Stimulated activated CD4-positive, alpha-beta T cell treated with anti-CD3 and anti-CD28 coated beads, TNF-alpha, amount 100 ng/mL, for 48 hours (primary cell): ENCODE measurements at regions not wholly inside any gene's neighbourhood (a gene's known extent, or its start where the extent isn't known, plus 50 kb on each side); places are given as distances from the start of the nearest gene placed in this dataset.
"Not testable (repeated sequence)": the region's sequence is repeated elsewhere in the genome, so short reads cannot be mapped to it uniquely, and the experiment has no call there.

Source experiments
- DNase-seq, 3 donors: peaks; one replicate each; pipeline ENCODE4 v3.0.0-alpha.2; 2020; ENCODE audit warnings: low read depth in 3 of 3

- DNase-seq, result no peak
These were observed 123.2 kb downstream of the FGF18 start for GRCh38 chr5:171542525-171543140.

- DNase-seq, result no peak
These were observed 123.8 kb downstream of the FGF18 start for GRCh38 chr5:171543148-171543815.

DNA sequence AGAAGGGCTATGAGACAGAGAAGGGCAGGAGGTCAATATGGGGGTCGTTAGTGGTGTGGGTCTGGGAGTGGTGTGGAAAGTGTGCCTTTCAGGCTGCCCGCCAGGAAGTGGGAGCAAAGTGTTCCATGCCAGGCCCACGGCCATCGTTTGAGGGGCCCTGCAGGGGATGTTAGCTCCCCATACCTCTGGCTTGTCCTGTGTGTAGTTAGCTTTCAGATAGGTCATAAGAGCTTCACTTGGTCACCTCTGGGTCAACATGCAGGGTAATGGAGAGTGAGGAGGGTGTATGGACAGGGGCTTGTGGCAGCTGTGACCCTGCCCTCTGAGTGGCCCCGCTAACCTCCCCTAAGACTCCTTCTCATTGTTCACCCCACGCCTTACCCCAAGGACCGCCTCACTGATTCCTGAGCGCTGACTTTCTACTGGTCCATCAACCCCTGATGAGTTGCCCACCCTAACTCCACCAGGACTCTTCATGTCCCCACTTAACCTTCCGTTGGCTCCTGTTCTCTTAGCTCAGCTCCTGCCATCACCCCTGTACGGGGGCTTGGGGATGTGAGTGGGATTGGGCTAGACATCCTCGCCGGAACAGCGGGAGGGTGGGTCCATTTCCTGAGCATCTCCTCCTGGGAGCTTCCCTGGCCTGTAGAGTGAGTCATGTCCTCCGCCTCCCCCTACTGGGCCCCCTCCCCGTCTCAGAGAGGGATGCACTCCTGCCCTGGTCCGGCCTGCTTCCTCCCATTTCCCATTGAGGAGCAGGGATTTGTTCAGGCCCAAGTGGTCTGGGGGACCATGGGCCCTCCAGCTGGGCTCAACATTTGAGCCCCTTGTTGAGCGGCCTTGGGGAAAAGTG is 125.7 kb downstream of the FGF18 start:
- DNase-seq, result no peak

DNA sequence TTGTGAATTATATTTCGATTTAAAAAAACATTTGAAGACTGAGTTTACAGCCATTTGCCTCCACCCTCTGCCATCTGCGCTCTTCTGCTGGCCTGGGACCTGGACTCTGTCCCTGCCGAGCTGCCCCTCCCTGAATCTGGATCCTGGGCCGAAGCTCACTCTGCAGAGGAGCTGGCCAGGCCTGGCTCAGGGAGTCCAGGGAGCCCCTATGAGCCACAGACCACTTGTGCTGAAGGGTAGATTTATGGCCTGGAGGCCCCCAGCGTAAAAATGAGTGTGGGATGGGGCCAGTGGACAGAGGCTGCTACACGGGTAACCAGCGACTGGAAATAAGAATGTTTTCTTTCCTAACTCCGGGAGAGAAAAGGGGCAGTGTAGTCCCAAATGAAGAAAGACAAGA is 129.8 kb downstream of the FGF18 start:
- DNase-seq, result no peak

DNA sequence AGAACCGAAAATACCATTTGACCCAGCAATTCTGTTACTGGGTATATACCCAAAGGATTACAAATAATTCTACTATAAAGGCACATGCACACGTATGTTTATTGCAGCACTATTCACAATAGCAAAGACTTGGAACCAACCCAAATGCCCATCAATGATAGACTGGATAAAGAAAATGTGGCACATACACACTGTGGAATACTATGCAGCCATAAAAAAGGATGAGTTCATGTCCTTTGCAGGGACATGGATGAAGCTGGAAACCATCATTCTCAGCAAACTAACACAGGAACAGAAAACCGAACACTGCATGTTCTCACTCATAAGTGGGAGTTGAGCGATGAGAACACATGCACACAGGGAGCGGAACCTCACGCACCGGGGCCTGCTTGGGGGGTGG is 134.4 kb downstream of the FGF18 start:
- DNase-seq, result not testable (repeated sequence)

- no peak for DNase-seq
These were observed 135.7 kb downstream of the FGF18 start for GRCh38 chr5:171555160-171555559.

GRCh38 chr5:171562822-171563221 is 143.4 kb downstream of the FGF18 start:
- peak in 2 of 3 donors; percentile 3 to 20 for DNase-seq

DNA sequence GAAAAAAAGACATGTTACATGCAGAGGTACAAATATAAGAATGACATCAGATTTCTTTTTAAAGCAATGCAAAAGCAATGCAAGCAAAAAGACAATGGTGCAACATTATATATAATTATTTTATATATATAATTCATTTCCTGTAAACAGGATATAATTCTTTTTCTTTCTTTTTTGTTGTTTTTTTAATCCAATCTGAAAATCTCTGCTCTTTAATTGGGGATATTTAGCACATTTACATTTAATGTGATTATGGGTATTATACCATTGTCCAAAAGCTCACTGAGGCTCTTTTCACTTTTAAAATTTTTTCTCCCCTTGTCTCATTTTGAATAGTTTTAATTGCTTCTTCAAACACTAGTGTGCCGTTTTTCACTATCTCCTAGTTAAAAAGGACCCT is 148.9 kb downstream of the FGF18 start:
- no peak for DNase-seq

- DNase-seq, result no peak
These were observed 149.7 kb downstream of the FGF18 start for GRCh38 chr5:171569065-171569712.

DNA sequence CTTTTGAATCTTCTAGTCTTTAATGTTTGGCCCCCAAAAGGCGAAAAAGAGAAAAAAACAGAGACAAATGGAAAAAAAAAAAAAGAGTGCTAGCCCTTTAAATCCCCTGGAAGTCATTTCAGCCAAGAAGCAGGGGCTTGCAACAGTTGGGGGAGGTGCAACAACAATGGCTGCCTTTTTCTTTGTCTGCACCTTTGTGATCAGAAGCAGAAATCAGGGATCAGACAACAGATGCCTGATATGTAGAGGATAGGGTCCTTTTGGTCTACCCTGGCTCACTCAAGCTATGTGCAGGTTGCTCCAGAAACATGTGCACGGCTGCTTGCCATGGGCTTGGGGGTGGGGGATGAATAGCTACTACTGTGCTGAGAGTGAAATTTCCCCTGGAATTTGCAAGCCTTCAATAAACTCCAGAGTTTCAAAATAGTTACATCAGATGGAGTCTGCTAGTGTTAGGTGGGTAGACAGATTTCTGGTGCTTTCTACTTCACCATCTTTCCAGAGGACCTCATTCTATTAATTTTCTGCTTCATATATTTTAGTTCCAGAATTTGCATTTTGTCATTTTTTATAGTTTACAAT is 150.9 kb downstream of the FGF18 start:
- DNase-seq, result no peak

DNA sequence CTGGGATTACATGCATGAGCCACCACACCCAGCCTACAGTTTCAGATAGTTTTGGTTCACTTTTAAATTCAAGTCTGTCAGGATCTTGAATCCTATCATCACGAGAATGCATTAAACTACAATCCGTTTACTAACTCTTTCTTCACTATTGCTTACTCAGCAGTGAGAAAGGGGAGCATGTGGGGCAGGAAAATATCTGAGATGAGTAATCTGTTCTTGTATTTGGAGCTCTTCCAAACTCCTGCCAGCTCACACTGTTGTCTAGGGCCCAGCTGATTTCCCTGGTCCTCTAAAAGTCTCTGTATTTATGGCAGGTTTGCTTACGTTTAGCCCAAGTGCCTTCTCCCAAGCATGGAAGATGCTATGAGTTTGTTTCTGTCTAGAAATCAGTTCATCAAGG is 152.2 kb downstream of the FGF18 start:
- DNase-seq, result no peak

DNA sequence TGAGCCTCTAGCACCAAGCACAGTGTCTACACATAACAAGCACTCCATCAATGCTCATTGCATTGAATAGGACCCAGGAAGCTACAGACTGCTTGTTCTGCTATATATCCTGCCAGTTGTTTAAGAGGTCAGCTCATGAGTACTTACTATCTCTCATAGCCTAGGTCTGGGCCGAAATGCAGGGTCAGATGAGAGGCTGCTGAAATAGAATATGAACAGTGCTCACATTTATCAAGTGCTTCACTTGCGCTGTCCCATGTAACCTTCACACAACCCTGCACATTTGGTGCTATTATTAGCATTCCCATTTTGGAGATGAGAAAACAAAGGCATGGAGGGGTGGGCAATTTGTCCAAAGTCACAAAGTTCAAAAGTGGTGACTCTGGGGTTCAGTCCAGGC is 153.6 kb downstream of the FGF18 start:
- DNase-seq, result no peak

DNA sequence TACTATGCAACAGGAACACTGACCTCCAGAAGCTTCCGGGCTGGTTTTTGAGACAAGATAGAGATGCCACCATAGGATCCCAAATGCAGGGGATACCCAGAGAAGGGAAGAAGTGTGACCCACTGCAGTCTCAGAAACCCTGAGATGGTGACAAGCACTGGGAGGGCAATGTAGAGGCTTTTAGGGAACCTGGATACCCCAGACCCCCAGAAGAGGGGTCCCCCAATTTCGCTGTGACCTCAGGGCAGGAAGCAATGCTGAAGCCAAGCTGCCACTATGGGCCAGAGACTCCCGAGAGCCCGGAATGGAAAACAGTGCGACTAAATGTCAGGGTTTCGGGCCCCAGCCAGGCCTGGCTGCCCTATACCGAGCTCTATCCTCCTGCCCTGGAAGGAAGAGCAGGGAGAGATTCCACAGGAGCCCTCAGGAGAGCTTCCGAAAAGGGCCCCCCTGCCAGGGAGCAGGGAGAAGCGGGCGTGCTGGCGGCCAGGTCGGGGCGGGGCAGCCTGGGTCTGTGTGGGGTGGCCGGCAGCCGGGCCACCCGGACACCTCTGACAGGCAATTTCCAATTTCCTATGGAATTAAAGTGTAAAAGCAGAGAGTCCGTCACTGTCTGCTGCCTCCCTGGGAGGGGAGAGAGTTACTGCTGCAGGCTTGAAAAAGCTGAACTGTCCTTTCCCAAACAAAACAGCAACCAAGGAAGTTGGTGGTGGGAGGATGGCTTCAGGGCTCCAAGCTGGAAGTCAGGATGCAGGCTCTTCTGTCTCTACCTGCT is 154.2 kb downstream of the FGF18 start:
- no peak for DNase-seq

DNA sequence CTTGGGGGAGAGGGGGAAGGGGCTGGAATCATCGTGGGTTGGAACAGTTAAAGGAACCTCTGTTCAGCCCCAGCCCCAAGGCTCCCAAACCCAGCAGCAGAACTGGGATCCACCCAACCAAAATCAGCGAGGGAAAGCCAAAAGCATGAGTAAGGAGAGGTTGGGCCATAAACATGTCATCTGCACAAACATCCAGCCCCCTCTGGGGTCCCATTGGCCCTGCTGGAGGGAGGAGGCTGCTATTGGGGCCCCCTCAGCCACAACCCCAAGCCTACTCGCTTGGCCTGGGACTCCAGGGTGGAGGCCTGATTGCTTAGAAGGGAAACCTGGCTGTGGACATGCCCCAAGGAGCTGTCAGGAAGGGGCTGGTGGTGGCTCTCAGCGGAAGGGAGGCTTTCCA is 154.9 kb downstream of the FGF18 start:
- no peak for DNase-seq

DNA sequence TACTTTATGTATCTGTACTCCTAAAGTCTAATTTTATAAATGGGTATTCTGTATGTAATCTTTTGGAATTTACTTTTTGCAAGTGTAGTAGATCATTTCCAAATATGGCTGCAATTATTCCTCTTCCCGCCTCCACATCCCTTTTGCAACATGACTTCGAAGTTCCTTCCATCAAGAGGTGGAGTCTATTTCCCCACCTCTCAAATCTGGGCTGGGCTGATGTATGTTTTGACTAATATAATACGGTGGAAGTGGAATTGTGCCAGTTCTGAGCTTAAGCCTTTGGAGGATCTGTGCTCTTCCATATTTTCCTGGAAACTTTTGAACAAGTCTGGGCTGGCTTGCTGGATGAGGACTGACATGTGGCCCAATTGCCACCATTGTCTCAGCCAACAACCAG is 155.9 kb downstream of the FGF18 start:
- DNase-seq, result no peak

GRCh38 chr5:171575808-171576207 is 156.4 kb downstream of the FGF18 start:
- DNase-seq, result no peak

DNA sequence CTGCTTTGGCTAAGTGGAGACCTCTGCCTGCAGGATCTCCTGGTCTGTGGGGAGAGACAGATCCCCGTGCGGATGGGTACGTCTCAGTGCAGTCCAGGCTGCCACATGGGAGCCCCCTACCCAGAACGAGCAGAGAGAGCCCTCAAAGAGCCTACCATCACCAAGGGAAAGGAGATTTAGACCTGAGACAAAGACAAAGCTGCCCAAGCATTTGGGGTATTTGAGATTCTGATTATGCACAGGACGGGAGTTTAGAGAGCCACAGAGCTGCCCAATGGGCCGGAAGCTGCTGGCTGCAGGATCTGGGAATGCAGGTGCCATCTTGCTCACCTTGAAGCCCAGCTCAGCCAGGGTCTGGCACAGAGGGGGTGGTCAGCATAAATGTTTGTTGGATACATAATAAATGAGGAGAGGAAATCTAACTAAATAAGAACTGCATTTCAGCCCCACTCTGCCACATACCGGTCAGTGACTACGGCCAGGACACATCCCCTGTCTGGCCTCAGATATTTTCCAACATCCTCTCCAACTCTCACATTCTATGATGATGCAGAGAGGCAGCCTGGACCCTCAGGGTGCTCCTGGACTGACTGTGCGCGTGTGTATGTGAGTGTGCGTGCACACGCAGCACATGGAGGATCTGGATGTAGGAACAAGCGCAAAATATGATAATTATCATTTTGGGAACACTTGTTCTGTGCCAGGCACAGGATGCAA is 157.8 kb downstream of the FGF18 start:
- DNase-seq, result no peak

DNA sequence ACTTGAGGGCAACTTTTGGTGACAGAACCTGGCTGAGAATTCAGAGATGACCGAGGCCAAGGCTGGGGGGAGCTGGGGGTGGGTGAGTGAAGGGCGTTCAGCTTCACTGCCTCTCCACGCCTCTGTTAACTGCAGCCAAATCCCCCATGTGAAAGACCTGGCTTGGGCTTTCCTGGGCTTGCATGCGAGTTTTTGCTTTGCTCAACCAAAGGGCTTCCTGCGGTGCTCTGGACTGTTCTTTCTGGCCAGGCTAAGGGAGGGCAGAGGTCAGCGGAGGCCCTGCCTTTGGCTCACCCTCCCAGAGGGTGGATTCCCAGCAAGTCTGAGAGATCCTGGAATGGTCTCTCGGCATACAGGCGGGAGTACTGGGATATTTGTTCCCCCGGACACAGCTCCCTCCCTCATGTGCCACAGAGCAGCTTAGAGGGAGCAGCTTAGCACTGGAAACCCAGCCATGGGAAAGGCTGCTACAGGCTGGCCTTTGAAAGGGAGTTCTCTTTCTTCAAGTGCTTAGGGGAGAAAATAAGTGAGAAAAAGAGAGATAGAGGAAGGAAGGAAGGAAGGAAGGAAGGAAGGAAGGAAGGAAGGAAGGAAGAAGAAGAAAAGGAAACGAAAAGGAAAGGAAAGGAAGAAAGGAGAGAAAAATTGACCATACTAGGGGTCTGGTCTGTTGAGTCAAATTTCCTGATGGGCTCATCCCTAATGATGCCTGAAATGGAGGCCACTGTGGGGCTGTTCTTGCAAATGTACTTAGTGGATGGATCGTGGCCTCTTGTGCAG is 158.8 kb downstream of the FGF18 start:
- DNase-seq, result no peak

DNA sequence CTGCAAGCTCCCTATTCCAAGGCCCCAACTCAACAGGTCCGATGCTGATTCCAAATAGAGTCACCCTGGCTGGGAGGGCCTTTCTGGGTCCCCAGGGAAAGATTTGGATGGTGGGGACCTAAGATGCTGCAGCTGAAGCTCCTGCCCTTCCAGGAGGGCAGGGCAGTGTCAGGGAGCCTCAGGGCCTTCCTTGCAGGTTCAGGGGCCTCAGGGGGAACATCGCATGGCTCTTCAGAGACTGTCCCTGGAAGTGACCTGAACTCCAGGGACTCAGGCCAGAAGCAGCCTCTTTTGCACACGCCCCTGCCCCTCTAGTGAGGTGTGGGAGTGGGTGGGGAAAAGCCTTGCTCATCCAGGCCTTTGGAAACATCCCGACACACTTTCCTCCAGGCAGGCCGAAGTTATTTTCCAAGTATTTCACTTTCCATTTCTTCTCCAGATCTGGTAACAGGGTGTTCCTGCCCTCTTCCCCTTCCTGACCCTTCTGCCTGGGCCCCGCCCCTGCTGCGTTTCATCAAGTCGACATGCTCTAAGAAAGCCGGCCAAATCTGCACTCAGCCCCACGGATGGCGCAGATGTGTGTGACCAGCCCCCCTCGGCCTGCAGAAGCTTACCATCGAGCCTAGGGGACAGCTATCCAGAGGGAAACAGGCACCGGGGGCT is 159.5 kb downstream of the FGF18 start:
- no peak for DNase-seq
